Osteoblast (primary cell): ENCODE measurements at regions not wholly inside any gene's neighbourhood (a gene's known extent, or its start where the extent isn't known, plus 50 kb on each side); places are given as distances from the start of the nearest gene placed in this dataset.

Experiments
- DNase-seq: peaks from one replicate; pipeline ENCODE4 v3.0.0; 2011; ENCODE audit warnings: low spot score, mixed read lengths; ENCODE audit not compliant: insufficient read length; ENCODE audit errors: missing footprints
- H2AFZ ChIP-seq: 2 replicates; pipeline ENCODE4 v1.6.0; 2011; ENCODE audit warnings: mild to moderate bottlenecking, low read length
- H3K27ac ChIP-seq: 2 replicates; pipeline ENCODE4 v1.5.1; 2011; ENCODE audit warnings: mild to moderate bottlenecking, low read depth, low read length, moderate library complexity
- H3K27me3 ChIP-seq: 2 replicates; pipeline ENCODE4 v1.6.0; 2012; ENCODE audit warnings: mild to moderate bottlenecking, control low read depth, inconsistent platforms, low read length, moderate library complexity; ENCODE audit not compliant: insufficient read depth
- H3K36me3 ChIP-seq: 2 replicates; pipeline ENCODE4 v1.5.1; 2011; ENCODE audit warnings: mild to moderate bottlenecking, low read length, control low read depth, moderate library complexity; ENCODE audit not compliant: insufficient read depth
- H3K4me1 ChIP-seq: 2 replicates; pipeline ENCODE4 v1.5.1; 2011; ENCODE audit warnings: mild to moderate bottlenecking, low read length, control low read depth, moderate library complexity; ENCODE audit not compliant: insufficient read depth
- H3K4me2 ChIP-seq: 2 replicates; pipeline ENCODE4 v1.6.0; 2011; ENCODE audit warnings: mild to moderate bottlenecking, low read length; ENCODE audit not compliant: insufficient read depth
- H3K4me3 ChIP-seq: fragments of 200-600 bp; sonication (generic); 3 replicates; pipeline ENCODE4 v1.5.1; 2012; ENCODE audit warnings: mild to moderate bottlenecking, low read length, inconsistent platforms; ENCODE audit not compliant: insufficient read depth
- H3K79me2 ChIP-seq: 2 replicates; pipeline ENCODE4 v1.6.0; 2012; ENCODE audit warnings: mild to moderate bottlenecking, low read length, control low read depth, inconsistent platforms; ENCODE audit not compliant: insufficient read depth
- H3K9me3 ChIP-seq: 2 replicates; pipeline ENCODE4 v1.5.1; 2011; ENCODE audit warnings: low read depth, low read length, control low read depth
- H4K20me1 ChIP-seq: 2 replicates; pipeline ENCODE4 v1.6.0; 2012; ENCODE audit warnings: mild to moderate bottlenecking, low read length, control low read depth; ENCODE audit not compliant: insufficient read depth
- CTCF ChIP-seq: IDR thresholded peaks from 2 replicates; pipeline ENCODE4 v1.5.1; 2011; ENCODE audit warnings: mild to moderate bottlenecking, low read depth, low read length, moderate library complexity; ENCODE audit errors: extremely low read depth

GRCh38 chr13:48778610-48779009 lies 124.9 kb downstream of the CYSLTR2 start:
- H3K27ac ChIP-seq: no peak overlapping the region
- no peak for DNase-seq
- TF ChIP-seq CTCF: no peak
- no peaks in the 10 kb centered on the region for H4K20me1 ChIP-seq
- H3K36me3 ChIP-seq: no peaks in the 10 kb centered on the region
- no peak overlapping the region for H3K4me2 ChIP-seq
- H3K9me3 ChIP-seq: peaks cover 1% of the 10 kb centered on the region
- no peak overlapping the region for H2AFZ ChIP-seq
- H3K4me1 ChIP-seq: peaks cover 31% of the 10 kb centered on the region
- H3K27me3 ChIP-seq: no peaks in the 10 kb centered on the region
- no peak overlapping the region for H3K4me3 ChIP-seq
- no peaks in the 10 kb centered on the region for H3K79me2 ChIP-seq

GRCh38 chr13:48780713-48781341 lies 127.1 kb downstream of the CYSLTR2 start:
- TF ChIP-seq CTCF: no peak
- Histone ChIP-seq H4K20me1 (no peaks in the 10 kb centered on the region), H3K27me3 (no peaks in the 10 kb centered on the region), H3K4me2 (no peak overlapping the region), H3K9me3 (peaks cover 1% of the 10 kb centered on the region), H3K79me2 (no peaks in the 10 kb centered on the region), H3K27ac (no peak overlapping the region), H3K36me3 (no peaks in the 10 kb centered on the region), H3K4me1 (peaks cover 24% of the 10 kb centered on the region), H2AFZ (no peak overlapping the region), H3K4me3 (no peak overlapping the region)
- no peak for DNase-seq

- peak overlapping the region; percentile 80 for H3K27ac ChIP-seq
- peaks cover 1% of the 10 kb centered on the region for H3K9me3 ChIP-seq
- H2AFZ ChIP-seq: no peak overlapping the region
Observed at GRCh38 chr13:48782429-48782840, 128.7 kb downstream of the CYSLTR2 start.

GRCh38 chr13:48783181-48783630 lies 129.5 kb downstream of the CYSLTR2 start:
- no peaks in the 10 kb centered on the region for H3K27me3 ChIP-seq
- no peak for DNase-seq
- H3K4me2 ChIP-seq: peak overlapping the region; percentile 38
- no peaks in the 10 kb centered on the region for H3K79me2 ChIP-seq
- peak overlapping the region; percentile 80 for H3K27ac ChIP-seq
- H4K20me1 ChIP-seq: no peaks in the 10 kb centered on the region
- H3K4me1 ChIP-seq: peaks cover 14% of the 10 kb centered on the region
- H3K9me3 ChIP-seq: peaks cover 1% of the 10 kb centered on the region
- no peaks in the 10 kb centered on the region for H3K36me3 ChIP-seq
- no peak overlapping the region for H3K4me3 ChIP-seq
- TF ChIP-seq CTCF: peak; percentile 18
- H2AFZ ChIP-seq: no peak overlapping the region

More at GRCh38 chr13:48782429-48782840, 128.7 kb downstream of the CYSLTR2 start:
- no peaks in the 10 kb centered on the region for H3K36me3 ChIP-seq
- peak overlapping the region; percentile 38 for H3K4me2 ChIP-seq
- TF ChIP-seq CTCF: no peak
- H3K27me3 ChIP-seq: no peaks in the 10 kb centered on the region
- no peaks in the 10 kb centered on the region for H3K79me2 ChIP-seq
- H3K4me1 ChIP-seq: peaks cover 14% of the 10 kb centered on the region
- H3K4me3 ChIP-seq: no peak overlapping the region
- DNase-seq: no peak
- no peaks in the 10 kb centered on the region for H4K20me1 ChIP-seq
